ENCODE measurements at regions not wholly inside any gene's neighbourhood (a gene's known extent, or its start where the extent isn't known, plus 50 kb on each side); places are given as distances from the start of the nearest gene placed in this dataset.

- CTCF ChIA-PET, result interaction anchor here (0.6 to 0.7 kb wide), 2 partner anchors 13 to 973 kb away, joined by 3 read pairs; no protein-coding TSS in a partner anchor
- TF ChIP-seq REST (tag by site-specific recombination; IDR thresholded peaks at IDR 0.05), result no peak
- TF ChIP-seq ZNF362 (tag by site-specific recombination; IDR thresholded peaks at IDR 0.05), result no peak
- TF ChIP-seq FEZF1 (tag by site-specific recombination; IDR thresholded peaks at IDR 0.05), result no peak
- no peak for TF ChIP-seq ZNF792 (tag by site-specific recombination; IDR thresholded peaks at IDR 0.05)
- TF ChIP-seq YY2 (tag by site-specific recombination; IDR thresholded peaks at IDR 0.05), result no peak
- TF ChIP-seq KLF10 (tag by site-specific recombination; IDR thresholded peaks at IDR 0.05), result no peak
- no peak for TF ChIP-seq ZNF2 (tag by site-specific recombination; IDR thresholded peaks at IDR 0.05)
- TF ChIP-seq ZNF837 (tag by site-specific recombination; IDR thresholded peaks at IDR 0.05), result no peak
- TF ChIP-seq ZNF292 (tag by site-specific recombination; IDR thresholded peaks at IDR 0.05; ENCODE audit: borderline replicate concordance, low read depth), result no peak
- no peak for TF ChIP-seq ZNF624 (tag by site-specific recombination; IDR thresholded peaks at IDR 0.05)
- no peak for TF ChIP-seq ZSCAN5A (tag by site-specific recombination; IDR thresholded peaks at IDR 0.05)
- TF ChIP-seq, protein P1, sequence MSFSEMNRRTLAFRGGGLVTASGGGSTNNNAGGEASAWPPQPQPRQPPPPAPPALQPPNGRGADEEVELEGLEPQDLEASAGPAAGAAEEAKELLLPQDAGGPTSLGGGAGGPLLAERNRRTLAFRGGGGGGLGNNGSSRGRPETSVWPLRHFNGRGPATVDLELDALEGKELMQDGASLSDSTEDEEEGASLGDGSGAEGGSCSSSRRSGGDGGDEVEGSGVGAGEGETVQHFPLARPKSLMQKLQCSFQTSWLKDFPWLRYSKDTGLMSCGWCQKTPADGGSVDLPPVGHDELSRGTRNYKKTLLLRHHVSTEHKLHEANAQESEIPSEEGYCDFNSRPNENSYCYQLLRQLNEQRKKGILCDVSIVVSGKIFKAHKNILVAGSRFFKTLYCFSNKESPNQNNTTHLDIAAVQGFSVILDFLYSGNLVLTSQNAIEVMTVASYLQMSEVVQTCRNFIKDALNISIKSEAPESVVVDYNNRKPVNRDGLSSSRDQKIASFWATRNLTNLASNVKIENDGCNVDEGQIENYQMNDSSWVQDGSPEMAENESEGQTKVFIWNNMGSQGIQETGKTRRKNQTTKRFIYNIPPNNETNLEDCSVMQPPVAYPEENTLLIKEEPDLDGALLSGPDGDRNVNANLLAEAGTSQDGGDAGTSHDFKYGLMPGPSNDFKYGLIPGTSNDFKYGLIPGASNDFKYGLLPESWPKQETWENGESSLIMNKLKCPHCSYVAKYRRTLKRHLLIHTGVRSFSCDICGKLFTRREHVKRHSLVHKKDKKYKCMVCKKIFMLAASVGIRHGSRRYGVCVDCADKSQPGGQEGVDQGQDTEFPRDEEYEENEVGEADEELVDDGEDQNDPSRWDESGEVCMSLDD (tag by site-specific recombination; IDR thresholded peaks at IDR 0.05), result no peak
- no peak for TF ChIP-seq ZBTB48 (tag by site-specific recombination; IDR thresholded peaks at IDR 0.05)
- TF ChIP-seq ZBTB1 (tag by site-specific recombination; IDR thresholded peaks at IDR 0.05), result no peak
- TF ChIP-seq ATF2 (tag by site-specific recombination; IDR thresholded peaks at IDR 0.05; ENCODE audit: low read depth), result no peak
- POLR2A ChIA-PET, result no interaction called here
- Histone ChIP-seq H3K27ac (ENCODE audit: extremely low read depth, low read depth, low read length) (no peak overlapping the region), H3K4me1 (ENCODE audit: control insufficient read depth, insufficient read depth, low read length) (no peaks in the 10 kb centered on the region), H3K4me3 (ENCODE audit: low read depth, low read length) (no peak overlapping the region), H3K9me3 (ENCODE audit: control insufficient read depth, insufficient read depth, low read depth, low read length) (no peaks in the 10 kb centered on the region), H3K36me3 (ENCODE audit: control insufficient read depth in 2 of 2, insufficient read depth in 1 of 2, low read length in 2 of 2) (no peaks in the 10 kb centered on the region)
Measured at GRCh38 chrX:39556056-39556455, 541.7 kb downstream of the BCOR start.

DNA sequence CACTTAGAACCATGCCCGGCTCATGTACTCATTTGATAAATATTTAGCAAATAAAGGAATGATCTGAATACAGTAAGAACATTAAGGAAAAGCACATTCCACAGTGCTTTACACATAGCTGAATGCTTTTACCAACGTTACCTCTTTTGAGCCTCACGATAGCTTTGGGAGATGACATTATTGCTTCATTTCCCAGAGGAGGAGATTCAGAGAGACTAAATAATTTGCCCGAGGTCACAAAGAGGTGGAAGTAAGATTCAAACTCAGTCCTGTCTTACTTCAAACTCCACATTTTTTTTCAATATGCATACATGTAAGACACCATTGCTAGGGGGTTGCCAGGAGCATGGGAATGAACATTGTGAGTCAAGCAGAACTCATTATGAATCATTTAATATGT lies 538.5 kb downstream of the BCOR start:
- H3K9me3 ChIP-seq (ENCODE audit: control insufficient read depth, insufficient read depth, low read depth, low read length), result no peaks in the 10 kb centered on the region
- no peaks in the 10 kb centered on the region for H3K36me3 ChIP-seq (ENCODE audit: control insufficient read depth in 2 of 2, insufficient read depth in 1 of 2, low read length in 2 of 2)
- POLR2A ChIA-PET, result no interaction called here
- CTCF ChIA-PET, result no interaction called here
- H3K4me1 ChIP-seq (ENCODE audit: control insufficient read depth, insufficient read depth, low read length), result no peaks in the 10 kb centered on the region
- no peak overlapping the region for H3K27ac ChIP-seq (ENCODE audit: extremely low read depth, low read depth, low read length)
- H3K4me3 ChIP-seq (ENCODE audit: low read depth, low read length), result no peak overlapping the region
- TF ChIP-seq, protein P2, sequence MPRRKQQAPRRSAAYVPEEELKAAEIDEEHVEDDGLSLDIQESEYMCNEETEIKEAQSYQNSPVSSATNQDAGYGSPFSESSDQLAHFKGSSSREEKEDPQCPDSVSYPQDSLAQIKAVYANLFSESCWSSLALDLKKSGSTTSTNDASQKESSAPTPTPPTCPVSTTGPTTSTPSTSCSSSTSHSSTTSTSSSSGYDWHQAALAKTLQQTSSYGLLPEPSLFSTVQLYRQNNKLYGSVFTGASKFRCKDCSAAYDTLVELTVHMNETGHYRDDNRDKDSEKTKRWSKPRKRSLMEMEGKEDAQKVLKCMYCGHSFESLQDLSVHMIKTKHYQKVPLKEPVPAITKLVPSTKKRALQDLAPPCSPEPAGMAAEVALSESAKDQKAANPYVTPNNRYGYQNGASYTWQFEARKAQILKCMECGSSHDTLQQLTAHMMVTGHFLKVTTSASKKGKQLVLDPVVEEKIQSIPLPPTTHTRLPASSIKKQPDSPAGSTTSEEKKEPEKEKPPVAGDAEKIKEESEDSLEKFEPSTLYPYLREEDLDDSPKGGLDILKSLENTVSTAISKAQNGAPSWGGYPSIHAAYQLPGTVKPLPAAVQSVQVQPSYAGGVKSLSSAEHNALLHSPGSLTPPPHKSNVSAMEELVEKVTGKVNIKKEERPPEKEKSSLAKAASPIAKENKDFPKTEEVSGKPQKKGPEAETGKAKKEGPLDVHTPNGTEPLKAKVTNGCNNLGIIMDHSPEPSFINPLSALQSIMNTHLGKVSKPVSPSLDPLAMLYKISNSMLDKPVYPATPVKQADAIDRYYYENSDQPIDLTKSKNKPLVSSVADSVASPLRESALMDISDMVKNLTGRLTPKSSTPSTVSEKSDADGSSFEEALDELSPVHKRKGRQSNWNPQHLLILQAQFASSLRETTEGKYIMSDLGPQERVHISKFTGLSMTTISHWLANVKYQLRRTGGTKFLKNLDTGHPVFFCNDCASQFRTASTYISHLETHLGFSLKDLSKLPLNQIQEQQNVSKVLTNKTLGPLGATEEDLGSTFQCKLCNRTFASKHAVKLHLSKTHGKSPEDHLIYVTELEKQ (tag by site-specific recombination; IDR thresholded peaks at IDR 0.05; ENCODE audit: borderline replicate concordance), result no peak
- TF ChIP-seq ZNF48 (tag by site-specific recombination; IDR thresholded peaks at IDR 0.05) (no peak), ZNF23 (tag by site-specific recombination; IDR thresholded peaks at IDR 0.05; ENCODE audit: borderline replicate concordance) (no peak), ZNF585B (tag by site-specific recombination; IDR thresholded peaks at IDR 0.05) (no peak), ZFP41 (tag by site-specific recombination; IDR thresholded peaks at IDR 0.05; ENCODE audit: borderline replicate concordance) (no peak), RBAK (tag by site-specific recombination; IDR thresholded peaks at IDR 0.05) (no peak), SP2 (tag by site-specific recombination; IDR thresholded peaks at IDR 0.05) (no peak)

All from HEK293 (cell line).